ENCODE measurements at regions not wholly inside any gene's neighbourhood (a gene's known extent, or its start where the extent isn't known, plus 50 kb on each side); places are given as distances from the start of the nearest gene placed in this dataset.

GRCh38 chr21:27400045-27400444, 433.2 kb upstream of the ADAMTS5 start:
- Histone ChIP-seq H3K27ac (ENCODE audit: extremely low read depth, low read depth, low read length) (no peak overlapping the region), H3K9ac (ENCODE audit: insufficient read depth in 1 of 2, low read depth in 2 of 2, low read length in 2 of 2) (no peak overlapping the region), H4K20me1 (replicated peaks; ENCODE audit: control insufficient read depth, insufficient read depth, low read length) (no peaks in the 10 kb centered on the region), H3K9me1 (ENCODE audit: control insufficient read depth, insufficient read depth, low read length) (no peaks in the 10 kb centered on the region), H2AFZ (ENCODE audit: low read depth, low read length) (no peak overlapping the region), H3K27me3 (ENCODE audit: control insufficient read depth in 2 of 2, insufficient read depth in 2 of 2, low read length in 2 of 2) (no peaks in the 10 kb centered on the region), H3K4me3 (no peak overlapping the region), H3K36me3 (ENCODE audit: control insufficient read depth, insufficient read depth, low read length) (no peaks in the 10 kb centered on the region), H3K79me2 (ENCODE audit: control insufficient read depth, insufficient read depth, low read length) (no peaks in the 10 kb centered on the region), H3K4me2 (ENCODE audit: insufficient read depth, low read length) (no peak overlapping the region), H3K9me3 (replicated peaks; ENCODE audit: control insufficient read depth, insufficient read depth, low read depth, low read length) (no peaks in the 10 kb centered on the region; the same call in none of the 2 replicates), H3K4me1 (replicated peaks in 1 of 2; ENCODE audit: control insufficient read depth in 2 of 2, insufficient read depth in 2 of 2, low read length in 2 of 2) (no peaks in the 10 kb centered on the region)
- ATAC-seq: no peak
- ChIA-PET POLR2A (no interaction called here), CTCF (ENCODE audit: low intra/inter-chr PET ratio) (no interaction called here)
- no peak for DNase-seq (ENCODE audit: extremely low read depth in 1 of 4, low spot score in 3 of 4)
- in situ Hi-C loops (cut with MboI): no loop called here
- intact Hi-C loops (cut with micrococcal nuclease): no loop called here
- TF ChIP-seq PHF21A (IDR thresholded peaks at IDR 0.05; ENCODE audit: borderline replicate concordance, low read depth) (no peak), ZNF395 (CRISPR knock-in tag; IDR thresholded peaks at IDR 0.05) (no peak), FOS (IDR thresholded peaks at IDR 0.05; ENCODE audit: extremely low read depth, insufficient read length) (no peak), CREBBP (IDR thresholded peaks at IDR 0.05; ENCODE audit: low read depth, low read length) (no peak), POLR2H (tag; IDR thresholded peaks at IDR 0.05; ENCODE audit: low read depth) (no peak), ETS2 (tag; IDR thresholded peaks at IDR 0.05; ENCODE audit: borderline replicate concordance, poor library complexity, severe bottlenecking) (no peak), E2F8 (IDR thresholded peaks at IDR 0.05; ENCODE audit: low read depth, partially characterized antibody) (no peak), HNRNPH1 (optimal IDR thresholded peaks at IDR 0.05; ENCODE audit: low read depth, low read length) (no peak), IFI16 (CRISPR knock-in tag; IDR thresholded peaks at IDR 0.05) (no peak), CCAR2 (IDR thresholded peaks at IDR 0.05; ENCODE audit: low read depth, low read length) (no peak), DPF2 (IDR thresholded peaks at IDR 0.05) (no peak), SRF (CRISPR knock-in tag; IDR thresholded peaks at IDR 0.05) (no peak), ZNF146 (CRISPR knock-in tag; IDR thresholded peaks at IDR 0.05; ENCODE audit: unreplicated experiment) (no peak), ZNF695 (CRISPR knock-in tag; IDR thresholded peaks at IDR 0.05) (no peak), KAT8 (IDR thresholded peaks at IDR 0.05; ENCODE audit: low read depth) (no peak), TOE1 (IDR thresholded peaks at IDR 0.05; ENCODE audit: borderline replicate concordance) (no peak), TOE1 (CRISPR knock-in tag; IDR thresholded peaks at IDR 0.05; ENCODE audit: borderline replicate concordance, low read depth) (no peak), HOXB6 (CRISPR knock-in tag; IDR thresholded peaks at IDR 0.05; ENCODE audit: borderline replicate concordance) (no peak), PML (IDR thresholded peaks at IDR 0.05; ENCODE audit: low read length) (no peak), ZNF175 (CRISPR knock-in tag; IDR thresholded peaks at IDR 0.05; ENCODE audit: low read depth) (no peak)
- FAIRE-seq: no peak
- WGBS (ENCODE audit: insufficient coverage, low coverage, missing lambda C conversion rate): 0% methylated on average over 4 of the region's 4 CpGs
- no TSS peak for BruUV-seq (replicated peaks)
